HG03378 (cell line): ENCODE measurements at regions not wholly inside any gene's neighbourhood (a gene's known extent, or its start where the extent isn't known, plus 50 kb on each side); places are given as distances from the start of the nearest gene placed in this dataset.
"Not testable (repeated sequence)": the region's sequence is repeated elsewhere in the genome, so short reads cannot be mapped to it uniquely, and the experiment has no call there.

Source experiments
- ATAC-seq: cut with Tn5 transposase; IDR thresholded peaks from one replicate; pipeline ENCODE4 v1.9.1; 2021; ENCODE audit warnings: mild to moderate bottlenecking, moderate library complexity; ENCODE audit not compliant: unreplicated experiment

GRCh38 chr20:48213635-48214034 lies 428.4 kb upstream of the SULF2 start:
- not testable (repeated sequence) for ATAC-seq

GRCh38 chr20:48212806-48213509 lies 427.7 kb upstream of the SULF2 start:
- no peak for ATAC-seq

- no peak for ATAC-seq
Observed at GRCh38 chr20:48211847-48212246, 426.6 kb upstream of the SULF2 start.

- no peak for ATAC-seq
Observed at GRCh38 chr20:48211238-48211637, 426.0 kb upstream of the SULF2 start.

GRCh38 chr20:48210111-48211027 lies 425.1 kb upstream of the SULF2 start:
- ATAC-seq = no peak

GRCh38 chr20:48209102-48209501 lies 423.8 kb upstream of the SULF2 start:
- ATAC-seq = no peak

GRCh38 chr20:48208176-48208575 lies 422.9 kb upstream of the SULF2 start:
- no peak for ATAC-seq

GRCh38 chr20:48207505-48207904 lies 422.2 kb upstream of the SULF2 start:
- no peak for ATAC-seq

GRCh38 chr20:48205786-48206185 lies 420.5 kb upstream of the SULF2 start:
- no peak for ATAC-seq

- no peak for ATAC-seq
Observed at GRCh38 chr20:48205281-48205782, 420.1 kb upstream of the SULF2 start.

- ATAC-seq = no peak
Observed at GRCh38 chr20:48204499-48204898, 419.2 kb upstream of the SULF2 start.

GRCh38 chr20:48203252-48203651 lies 418.0 kb upstream of the SULF2 start:
- no peak for ATAC-seq

GRCh38 chr20:48202334-48203113 lies 417.2 kb upstream of the SULF2 start:
- no peak for ATAC-seq

GRCh38 chr20:48201885-48202284 lies 416.6 kb upstream of the SULF2 start:
- no peak for ATAC-seq

GRCh38 chr20:48201188-48201587 lies 415.9 kb upstream of the SULF2 start:
- ATAC-seq = no peak

- ATAC-seq = no peak
Observed at GRCh38 chr20:48198929-48199451, 413.7 kb upstream of the SULF2 start.

GRCh38 chr20:48197066-48197465 lies 411.8 kb upstream of the SULF2 start:
- ATAC-seq = no peak

- ATAC-seq = no peak
Observed at GRCh38 chr20:48196486-48196885, 411.2 kb upstream of the SULF2 start.

- no peak for ATAC-seq
Observed at GRCh38 chr20:48196001-48196400, 410.7 kb upstream of the SULF2 start.

- ATAC-seq = no peak
Observed at GRCh38 chr20:48195121-48195870, 410.0 kb upstream of the SULF2 start.
